ENCODE measurements at regions not wholly inside any gene's neighbourhood (a gene's known extent, or its start where the extent isn't known, plus 50 kb on each side); places are given as distances from the start of the nearest gene placed in this dataset.

- no peak for TF ChIP-seq CTCF (IDR thresholded peaks at IDR 0.05)
- no peak for TF ChIP-seq POLR2A (IDR thresholded peaks at IDR 0.05)
Measured at GRCh38 chr6:113015249-113015648, 668.1 kb downstream of the RFPL4B start.
